Ovary (tissue), 7 donors: ENCODE measurements at regions not wholly inside any gene's neighbourhood (a gene's known extent, or its start where the extent isn't known, plus 50 kb on each side); places are given as distances from the start of the nearest gene placed in this dataset.
"Not testable (repeated sequence)": the region's sequence is repeated elsewhere in the genome, so short reads cannot be mapped to it uniquely, and the experiment has no call there.

Experiments
- DNase-seq, 5 donors: peaks; one replicate each; pipeline ENCODE4 v3.0.0-alpha.2; 2019 to 2020
- H3K27ac ChIP-seq, 2 donors: fragments of 200-600 bp; one replicate each; pipeline versions ENCODE4 v1.5.1 to v1.8.0; 2019 to 2022
- H3K27me3 ChIP-seq: fragments of 200-600 bp; one replicate; pipeline ENCODE4 v1.8.0; 2022
- H3K36me3 ChIP-seq: fragments of 200-600 bp; sonication (generic); one replicate; pipeline ENCODE4 v1.5.1; 2019
- H3K4me1 ChIP-seq: one replicate; pipeline ENCODE4 v1.8.1; 2013; ENCODE audit warnings: mild to moderate bottlenecking, moderate library complexity; ENCODE audit not compliant: insufficient read depth
- H3K4me3 ChIP-seq: fragments of 200-600 bp; sonication (generic); one replicate; pipeline ENCODE4 v1.5.1; 2017
- H3K9me3 ChIP-seq, 2 donors: fragments of 200-600 bp in 1 of 2; sonication (generic) in 1 of 2; one replicate each; pipeline versions ENCODE4 v1.5.1 to v1.8.1; 2013 to 2019; ENCODE audit warnings: mild to moderate bottlenecking in 1 of 2, moderate library complexity in 1 of 2
- CTCF ChIP-seq, 3 donors: fragments of 450-650 bp in 2 of 3; fragments of 200-600 bp in 1 of 3; IDR thresholded peaks; one replicate each; pipeline versions ENCODE4 v1.5.1 to v1.8.0; 2016 to 2022; ENCODE audit warnings: antibody characterized with exemption in 3 of 3, mild to moderate bottlenecking in 1 of 3
- EP300 ChIP-seq: sonication (generic); formaldehyde crosslinking; IDR thresholded peaks from one replicate; pipeline ENCODE4 v1.6.1; 2017; ENCODE audit warnings: antibody characterized with exemption
- POLR2A ChIP-seq: fragments of 450-650 bp; IDR thresholded peaks from one replicate; pipeline ENCODE4 v1.6.1; 2017; ENCODE audit warnings: antibody characterized with exemption, mild to moderate bottlenecking, moderate library complexity
- WGBS, 3 donors: extraction: QIAGEN DNeasy Blood & Tissue Kit in 1 of 3; methylation state at CpG; one replicate each; pipeline versions ENCODE4 v1.1.5 to v1.1.7; 2013 to 2017; 5-methylcytosine and 5-hydroxymethylcytosine counted together
- intact Hi-C, 4 donors: fragments of 100-400 bp; cut with DNase I; formaldehyde crosslinking; loops; one replicate each; pipeline versions ENCODE4 v1.11.0 to v1.15.1; 2022 to 2023
- donor health status: DM: no; HTN: no; CAD: no; lungs with moderate emphysema.
- donor health status: DM: no; HTN: no; CAD: no.
- donor health status: Bipolar disorder and iron deficiency.
- donor health status: DM: no; HTN: no; CAD: no.
- donor health status: DM: yes; HTN: yes; CAD: no.

GRCh38 chr6:134541001-134541400 lies 223.1 kb upstream of the SGK1 start:
- H3K27me3 ChIP-seq: no peaks in the 10 kb centered on the region
- H3K4me1 ChIP-seq: no peaks in the 10 kb centered on the region
- no peaks in the 10 kb centered on the region for H3K36me3 ChIP-seq
- intact Hi-C loops: no loop called here
- 94 to 96% (median 96%) methylated on average over 4 of the region's 4 CpGs for WGBS, 3 donors
- H3K4me3 ChIP-seq: no peak overlapping the region
- H3K27ac ChIP-seq: no peak overlapping the region
- TF ChIP-seq EP300: no peak
- TF ChIP-seq CTCF (IDR thresholded peaks at IDR 0.05): no peak
- no peak for TF ChIP-seq POLR2A
- H3K9me3 ChIP-seq: no peaks in the 10 kb centered on the region
- no peak for DNase-seq

- Histone ChIP-seq H3K36me3 (no peaks in the 10 kb centered on the region), H3K4me1 (no peaks in the 10 kb centered on the region), H3K4me3 (no peak overlapping the region), H3K9me3 (no peaks in the 10 kb centered on the region), H3K27ac (no peak overlapping the region), H3K27me3 (no peaks in the 10 kb centered on the region)
- DNase-seq: no peak
- intact Hi-C loops: no loop called here
- TF ChIP-seq EP300: no peak
- no peak for TF ChIP-seq CTCF (IDR thresholded peaks at IDR 0.05)
- no peak for TF ChIP-seq POLR2A
- WGBS, 3 donors: 83 to 90% (median 88%) methylated on average over 7 of the region's 7 CpGs
These were observed 222.0 kb upstream of the SGK1 start for GRCh38 chr6:134539865-134540323.

GRCh38 chr6:134537765-134538164 lies 219.9 kb upstream of the SGK1 start:
- H3K36me3 ChIP-seq, H3K9me3 ChIP-seq, DNase-seq, H3K4me1 ChIP-seq, H3K27me3 ChIP-seq, intact Hi-C loops, H3K27ac ChIP-seq, H3K4me3 ChIP-seq: not testable (repeated sequence)
- 95 to 96% (median 96%) methylated on average over 10 of the region's 10 CpGs for WGBS, 3 donors

GRCh38 chr6:134537146-134537555 lies 219.2 kb upstream of the SGK1 start:
- 89 to 96% (median 95%) methylated on average over 2 of the region's 2 CpGs for WGBS, 3 donors
- H3K27me3 ChIP-seq: no peaks in the 10 kb centered on the region
- intact Hi-C loops: no loop called here
- no peak overlapping the region for H3K4me3 ChIP-seq
- no peaks in the 10 kb centered on the region for H3K36me3 ChIP-seq
- TF ChIP-seq POLR2A (no peak), EP300 (no peak), CTCF (IDR thresholded peaks at IDR 0.05) (no peak)
- DNase-seq: no peak
- H3K9me3 ChIP-seq: no peaks in the 10 kb centered on the region
- H3K27ac ChIP-seq: no peak overlapping the region
- H3K4me1 ChIP-seq: peaks cover 2% of the 10 kb centered on the region

GRCh38 chr6:134535831-134536230 lies 217.9 kb upstream of the SGK1 start:
- Histone ChIP-seq H3K4me3 (no peak overlapping the region), H3K27me3 (no peaks in the 10 kb centered on the region), H3K27ac (no peak overlapping the region), H3K9me3 (no peaks in the 10 kb centered on the region), H3K4me1 (peaks cover 2% of the 10 kb centered on the region), H3K36me3 (no peaks in the 10 kb centered on the region)
- TF ChIP-seq EP300: no peak
- no peak for TF ChIP-seq POLR2A
- TF ChIP-seq CTCF (IDR thresholded peaks at IDR 0.05): no peak
- no peak for DNase-seq
- 64 to 79% (median 69%) methylated on average over 2 of the region's 2 CpGs for WGBS, 3 donors
- intact Hi-C loops: no loop called here
